H9 (cell line): ENCODE measurements at regions not wholly inside any gene's neighbourhood (a gene's known extent, or its start where the extent isn't known, plus 50 kb on each side); places are given as distances from the start of the nearest gene placed in this dataset.

Experiments
- DNase-seq: peaks from one replicate; pipeline ENCODE4 v3.0.0-alpha.2; 2017
- H2AFZ ChIP-seq: one replicate; pipeline ENCODE4 v1.6.1; 2013; ENCODE audit warnings: mild to moderate bottlenecking, low read length, control low read depth, moderate library complexity
- H2AK5ac ChIP-seq: 2 replicates; pipeline ENCODE4 v1.6.1; 2013; ENCODE audit warnings: low read length, control low read depth, mixed read lengths; ENCODE audit not compliant: insufficient read length
- H2BK120ac ChIP-seq: one replicate; pipeline ENCODE4 v1.6.1; 2013; ENCODE audit warnings: low read depth, mild to moderate bottlenecking, low read length, control low read depth, inconsistent platforms; ENCODE audit not compliant: poor library complexity, severe bottlenecking
- H2BK12ac ChIP-seq: 2 replicates; pipeline ENCODE4 v1.6.1; 2013; ENCODE audit warnings: low read length, control low read depth, mixed read lengths, low read depth; ENCODE audit not compliant: insufficient read length
- H2BK15ac ChIP-seq: 2 replicates; pipeline ENCODE4 v1.6.1; 2013; ENCODE audit warnings: low read depth, low read length, control low read depth
- H2BK20ac ChIP-seq: one replicate; pipeline ENCODE4 v1.6.1; 2013; ENCODE audit warnings: low read depth, mild to moderate bottlenecking, low read length, control low read depth, inconsistent platforms; ENCODE audit not compliant: poor library complexity, severe bottlenecking
- H2BK5ac ChIP-seq: 2 replicates; pipeline ENCODE4 v1.6.1; 2013; ENCODE audit warnings: low read length, control low read depth, mixed read lengths; ENCODE audit not compliant: insufficient read length
- H3K14ac ChIP-seq: 2 replicates; pipeline ENCODE4 v1.6.1; 2013; ENCODE audit warnings: low read length, control low read depth; ENCODE audit not compliant: insufficient read depth
- H3K18ac ChIP-seq: 2 replicates; pipeline ENCODE4 v1.6.1; 2013; ENCODE audit warnings: low read depth, mild to moderate bottlenecking, mixed read lengths, low read length, control low read depth; ENCODE audit not compliant: insufficient read length
- H3K23ac ChIP-seq: 2 replicates; pipeline ENCODE4 v1.6.1; 2013; ENCODE audit warnings: low read length, control low read depth, mixed read lengths, low read depth; ENCODE audit not compliant: insufficient read length
- H3K23me2 ChIP-seq: 2 replicates; pipeline ENCODE4 v1.6.1; 2013; ENCODE audit warnings: low read depth, mild to moderate bottlenecking, mixed read lengths, low read length, control low read depth; ENCODE audit not compliant: insufficient read length, poor library complexity, severe bottlenecking
- H3K27ac ChIP-seq: 2 replicates; pipeline ENCODE4 v1.5.1; 2013; ENCODE audit warnings: low read length, control low read depth, mixed read lengths, low read depth; ENCODE audit not compliant: insufficient read length
- H3K27me3 ChIP-seq: 2 replicates; pipeline ENCODE4 v1.6.1; 2013; ENCODE audit warnings: low read length, control low read depth, inconsistent platforms; ENCODE audit not compliant: insufficient read depth
- H3K4ac ChIP-seq: 2 replicates; pipeline ENCODE4 v1.6.1; 2013; ENCODE audit warnings: low read depth, mild to moderate bottlenecking, control low read depth, inconsistent platforms, low read length, moderate library complexity
- H3K4me1 ChIP-seq: 2 replicates; pipeline ENCODE4 v1.6.1; 2013; ENCODE audit warnings: low read length, control low read depth, inconsistent platforms; ENCODE audit not compliant: insufficient read depth
- H3K4me2 ChIP-seq: 2 replicates; pipeline ENCODE4 v1.6.1; 2013; ENCODE audit warnings: low read length, control low read depth, mixed read lengths; ENCODE audit not compliant: insufficient read length, insufficient read depth
- H3K56ac ChIP-seq: 2 replicates; pipeline ENCODE4 v1.6.1; 2013; ENCODE audit warnings: low read depth, mild to moderate bottlenecking, mixed read lengths, low read length, control low read depth; ENCODE audit not compliant: insufficient read length
- H3K79me1 ChIP-seq: 2 replicates; pipeline ENCODE4 v1.6.1; 2013; ENCODE audit warnings: low read depth, mild to moderate bottlenecking, moderate library complexity, low read length, control low read depth, inconsistent platforms; ENCODE audit not compliant: insufficient read depth, poor library complexity, severe bottlenecking
- H3K79me2 ChIP-seq: 2 replicates; pipeline ENCODE4 v1.6.1; 2013; ENCODE audit warnings: low read length, control low read depth, inconsistent platforms; ENCODE audit not compliant: insufficient read depth
- H3K9ac ChIP-seq: 2 replicates; pipeline ENCODE4 v1.6.1; 2013; ENCODE audit warnings: low read length, control low read depth, mixed read lengths; ENCODE audit not compliant: insufficient read length; ENCODE audit errors: extremely low read depth
- H3K9me3 ChIP-seq: one replicate; pipeline ENCODE4 v1.6.1; 2013; ENCODE audit warnings: low read depth, low read length, inconsistent platforms; ENCODE audit not compliant: control insufficient read depth
- H3T11ph ChIP-seq: one replicate; pipeline ENCODE4 v1.6.1; 2013; ENCODE audit warnings: mild to moderate bottlenecking, low read length, control low read depth, inconsistent platforms
- H4K20me1 ChIP-seq: one replicate; pipeline ENCODE4 v1.6.1; 2013; ENCODE audit not compliant: control insufficient read depth, insufficient read length, insufficient read depth
- H4K5ac ChIP-seq: 2 replicates; pipeline ENCODE4 v1.6.1; 2013; ENCODE audit warnings: low read depth, mild to moderate bottlenecking, mixed read lengths, low read length, control low read depth; ENCODE audit not compliant: insufficient read length
- H4K8ac ChIP-seq: replicated peaks from 2 replicates; pipeline ENCODE4 v1.6.1; 2013; ENCODE audit warnings: low read length, control low read depth, mixed read lengths, low read depth; ENCODE audit not compliant: insufficient read length
- H4K91ac ChIP-seq: 2 replicates; pipeline ENCODE4 v1.6.1; 2013; ENCODE audit warnings: low read depth, mild to moderate bottlenecking, moderate library complexity, mixed read lengths, low read length, control low read depth; ENCODE audit not compliant: insufficient read length
- H3K27ac Mint-ChIP-seq, 3 experiments: 2 replicates in 2 of 3; 3 replicates in 1 of 3; pipeline ENCODE4 v1.8.0; 2020 to 2021; ENCODE audit warnings: mixed read lengths in 3 of 3, mild to moderate bottlenecking in 1 of 3, moderate library complexity in 1 of 3
- H3K27me3 Mint-ChIP-seq: 2 replicates; pipeline ENCODE4 v1.8.0; 2021; ENCODE audit warnings: low read depth, mild to moderate bottlenecking, moderate library complexity, mixed read lengths
- H3K36me3 Mint-ChIP-seq, 3 experiments: 2 replicates in 2 of 3; 3 replicates in 1 of 3; pipeline ENCODE4 v1.8.0; 2020 to 2021; ENCODE audit warnings: low read depth in 3 of 3, mixed read lengths in 3 of 3; ENCODE audit not compliant: insufficient read depth in 1 of 3
- H3K4me1 Mint-ChIP-seq, 2 experiments: 2 replicates each; pipeline ENCODE4 v1.8.0; 2020; ENCODE audit warnings: mixed read lengths in 2 of 2
- H3K4me3 Mint-ChIP-seq, 2 experiments: 2 replicates in 1 of 2; 3 replicates in 1 of 2; pipeline ENCODE4 v1.8.0; 2020 to 2021; ENCODE audit warnings: mild to moderate bottlenecking in 2 of 2, mixed read lengths in 2 of 2, moderate library complexity in 1 of 2
- H3K9me3 Mint-ChIP-seq, 2 experiments: 2 replicates in 1 of 2; 3 replicates in 1 of 2; pipeline ENCODE4 v1.8.0; 2020; ENCODE audit warnings: mild to moderate bottlenecking in 2 of 2, mixed read lengths in 2 of 2, moderate library complexity in 1 of 2
- CTCF ChIP-seq: fragments of 200-600 bp; sonication (generic); conservative IDR thresholded peaks from 3 replicates; pipeline ENCODE4 v1.8.0; 2021; ENCODE audit warnings: antibody characterized with exemption, mild to moderate bottlenecking
- WGBS: extraction: QIAGEN DNeasy Blood & Tissue Kit; methylation state at CpG from one replicate; pipeline ENCODE4 v1.1.7; 2013; ENCODE audit warnings: missing lambda C conversion rate, low lambda C conversion rate, mixed read lengths; ENCODE audit not compliant: insufficient read length; ENCODE audit errors: extremely low coverage; 5-methylcytosine and 5-hydroxymethylcytosine counted together

GRCh38 chr1:62384276-62385005 lies 52.4 kb upstream of the USP1 start:
- H2BK5ac ChIP-seq: no peak overlapping the region
- H3K56ac ChIP-seq: no peak overlapping the region
- no peak overlapping the region for H3K27ac ChIP-seq
- no peak overlapping the region for H4K5ac ChIP-seq
- no peak overlapping the region for H3K4ac ChIP-seq
- H3K79me1 ChIP-seq: no peaks in the 10 kb centered on the region
- no peak overlapping the region for H2AK5ac ChIP-seq
- no peaks in the 10 kb centered on the region for H4K20me1 ChIP-seq
- H3T11ph ChIP-seq: no peak overlapping the region
- TF ChIP-seq CTCF: no peak
- Mint-ChIP-seq H3K27ac (peak overlapping the region in 1 of 3 experiments; percentile 44; a peak in 1 of 7 replicates), H3K4me1 (peaks cover 19 to 22% of the 10 kb centered on the region in 2 experiments), H3K9me3 (no peaks in the 10 kb centered on the region; a peak in 1 of 5 replicates), H3K4me3 (no peak overlapping the region), H3K27me3 (peaks cover 5% of the 10 kb centered on the region), H3K36me3 (no peaks in the 10 kb centered on the region)
- no peak overlapping the region for H3K18ac ChIP-seq
- no peak overlapping the region for H3K23ac ChIP-seq
- no peak overlapping the region for H2AFZ ChIP-seq
- H4K8ac ChIP-seq: no peak overlapping the region
- no CpG with 5 or more reads among the region's 7 CpGs for WGBS
- no peak for DNase-seq
- H2BK20ac ChIP-seq: no peak overlapping the region
- H2BK120ac ChIP-seq: no peak overlapping the region
- no peaks in the 10 kb centered on the region for H3K4me1 ChIP-seq
- no peak overlapping the region for H3K14ac ChIP-seq
- no peak overlapping the region for H3K9ac ChIP-seq
- no peaks in the 10 kb centered on the region for H3K9me3 ChIP-seq
- H2BK15ac ChIP-seq: no peak overlapping the region
- H3K23me2 ChIP-seq: no peaks in the 10 kb centered on the region
- H3K27me3 ChIP-seq: no peaks in the 10 kb centered on the region
- no peaks in the 10 kb centered on the region for H3K79me2 ChIP-seq
- no peak overlapping the region for H4K91ac ChIP-seq
- H3K4me2 ChIP-seq: no peak overlapping the region
- no peak overlapping the region for H2BK12ac ChIP-seq
